ENCODE measurements at regions not wholly inside any gene's neighbourhood (a gene's known extent, or its start where the extent isn't known, plus 50 kb on each side); places are given as distances from the start of the nearest gene placed in this dataset.

GRCh38 chr20:51244466-51244865 lies 221.6 kb upstream of the KCNG1 start:
- TF ChIP-seq, protein P1, sequence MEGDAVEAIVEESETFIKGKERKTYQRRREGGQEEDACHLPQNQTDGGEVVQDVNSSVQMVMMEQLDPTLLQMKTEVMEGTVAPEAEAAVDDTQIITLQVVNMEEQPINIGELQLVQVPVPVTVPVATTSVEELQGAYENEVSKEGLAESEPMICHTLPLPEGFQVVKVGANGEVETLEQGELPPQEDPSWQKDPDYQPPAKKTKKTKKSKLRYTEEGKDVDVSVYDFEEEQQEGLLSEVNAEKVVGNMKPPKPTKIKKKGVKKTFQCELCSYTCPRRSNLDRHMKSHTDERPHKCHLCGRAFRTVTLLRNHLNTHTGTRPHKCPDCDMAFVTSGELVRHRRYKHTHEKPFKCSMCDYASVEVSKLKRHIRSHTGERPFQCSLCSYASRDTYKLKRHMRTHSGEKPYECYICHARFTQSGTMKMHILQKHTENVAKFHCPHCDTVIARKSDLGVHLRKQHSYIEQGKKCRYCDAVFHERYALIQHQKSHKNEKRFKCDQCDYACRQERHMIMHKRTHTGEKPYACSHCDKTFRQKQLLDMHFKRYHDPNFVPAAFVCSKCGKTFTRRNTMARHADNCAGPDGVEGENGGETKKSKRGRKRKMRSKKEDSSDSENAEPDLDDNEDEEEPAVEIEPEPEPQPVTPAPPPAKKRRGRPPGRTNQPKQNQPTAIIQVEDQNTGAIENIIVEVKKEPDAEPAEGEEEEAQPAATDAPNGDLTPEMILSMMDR (IDR thresholded peaks at IDR 0.05; ENCODE audit: control insufficient read depth, insufficient read depth, low read depth, low read length, missing control alignments), result no peak
- no peak overlapping the region for H3K4me3 ChIP-seq (ENCODE audit: control insufficient read depth, low read depth, low read length)
- no peak for DNase-seq (ENCODE audit: low read depth)

GRCh38 chr20:51238675-51239305 lies 215.9 kb upstream of the KCNG1 start:
- no peak for DNase-seq (ENCODE audit: low read depth)
- no peak overlapping the region for H3K4me3 ChIP-seq (ENCODE audit: control insufficient read depth, low read depth, low read length)
- TF ChIP-seq, protein P1 (IDR thresholded peaks at IDR 0.05; ENCODE audit: control insufficient read depth, insufficient read depth, low read depth, low read length, missing control alignments), result no peak

GRCh38 chr20:51237791-51238190 lies 214.9 kb upstream of the KCNG1 start:
- no peak for DNase-seq (ENCODE audit: low read depth)
- TF ChIP-seq, protein P1 (IDR thresholded peaks at IDR 0.05; ENCODE audit: control insufficient read depth, insufficient read depth, low read depth, low read length, missing control alignments), result no peak
- no peak overlapping the region for H3K4me3 ChIP-seq (ENCODE audit: control insufficient read depth, low read depth, low read length)

DNA sequence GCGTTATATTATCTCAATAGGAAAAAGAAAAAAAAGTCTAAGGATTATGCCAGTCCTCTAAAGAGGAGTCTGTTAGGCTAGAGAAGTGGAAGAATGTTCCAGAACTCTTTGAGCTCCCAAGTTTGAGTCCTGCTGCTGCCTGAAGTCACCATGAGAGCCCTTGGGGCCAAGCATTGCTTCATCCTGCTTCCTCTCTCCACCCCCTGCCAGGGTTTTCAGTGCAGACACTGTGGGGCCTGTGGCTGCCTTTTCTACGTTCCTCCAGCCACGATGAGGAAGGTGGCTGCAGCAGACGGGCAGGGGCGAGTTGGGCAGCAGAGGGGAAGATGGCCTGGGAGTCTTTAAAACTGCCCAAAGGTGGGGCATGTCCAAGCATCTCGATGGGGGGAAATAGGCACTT lies 214.4 kb upstream of the KCNG1 start:
- no peak for DNase-seq (ENCODE audit: low read depth)
- no peak overlapping the region for H3K4me3 ChIP-seq (ENCODE audit: control insufficient read depth, low read depth, low read length)
- TF ChIP-seq, protein P1 (IDR thresholded peaks at IDR 0.05; ENCODE audit: control insufficient read depth, insufficient read depth, low read depth, low read length, missing control alignments), result no peak

GRCh38 chr20:51236421-51236820 lies 213.5 kb upstream of the KCNG1 start:
- DNase-seq (ENCODE audit: low read depth), result no peak
- TF ChIP-seq, protein P1 (IDR thresholded peaks at IDR 0.05; ENCODE audit: control insufficient read depth, insufficient read depth, low read depth, low read length, missing control alignments), result no peak
- H3K4me3 ChIP-seq (ENCODE audit: control insufficient read depth, low read depth, low read length), result no peak overlapping the region

DNA sequence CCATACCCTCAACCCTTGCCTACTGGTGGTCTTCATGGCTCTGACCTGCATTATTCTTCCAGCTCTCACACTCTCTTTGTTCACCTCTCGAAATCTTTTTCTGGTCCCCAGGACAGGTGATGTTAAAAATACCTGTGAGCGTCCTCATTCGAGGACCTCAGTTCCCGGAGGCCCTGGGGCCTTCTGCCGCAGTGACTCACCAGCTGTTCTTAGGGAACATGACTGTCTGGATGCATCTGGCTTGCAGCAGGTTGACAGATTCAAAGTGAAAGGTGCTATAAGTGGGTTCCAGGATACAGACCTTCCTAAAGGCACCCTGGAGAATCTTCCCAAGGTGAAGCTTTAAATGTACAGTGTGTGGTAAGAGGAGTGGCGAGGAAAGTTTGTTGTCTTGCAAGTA lies 210.4 kb upstream of the KCNG1 start:
- no peak overlapping the region for H3K4me3 ChIP-seq (ENCODE audit: control insufficient read depth, low read depth, low read length)
- no peak for DNase-seq (ENCODE audit: low read depth)
- TF ChIP-seq, protein P1 (IDR thresholded peaks at IDR 0.05; ENCODE audit: control insufficient read depth, insufficient read depth, low read depth, low read length, missing control alignments), result no peak

Measured in AG09309 (cell line).